Panc1 (cell line): ENCODE measurements at regions not wholly inside any gene's neighbourhood (a gene's known extent, or its start where the extent isn't known, plus 50 kb on each side); places are given as distances from the start of the nearest gene placed in this dataset.

Source experiments
- POLR2AphosphoS5 ChIP-seq: IDR thresholded peaks from 2 replicates; pipeline ENCODE4 v1.6.1; 2012; ENCODE audit warnings: mild to moderate bottlenecking, low read depth, low read length, moderate library complexity
- SIN3A ChIP-seq: IDR thresholded peaks from 2 replicates; pipeline ENCODE4 v1.6.1; 2012; ENCODE audit warnings: low read depth, mild to moderate bottlenecking, low read length, moderate library complexity, borderline replicate concordance; ENCODE audit not compliant: insufficient read depth
- TCF7L2 ChIP-seq: IDR thresholded peaks from 2 replicates; pipeline ENCODE4 v1.6.1; 2011; ENCODE audit warnings: mild to moderate bottlenecking, low read depth, low read length, inconsistent platforms
- TF ChIP-seq, protein P1 (sequence below): fragments of 450-650 bp; IDR thresholded peaks from 2 replicates; pipeline ENCODE4 v1.5.1; 2017; ENCODE audit warnings: mild to moderate bottlenecking
- TF ChIP-seq, protein P2 (sequence below), 2 experiments: IDR thresholded peaks; 2 replicates each; pipeline ENCODE4 v1.6.1; 2011 to 2012; ENCODE audit warnings: low read depth in 2 of 2, control low read depth in 1 of 2, low read length in 1 of 2, mild to moderate bottlenecking in 1 of 2, moderate library complexity in 1 of 2; ENCODE audit not compliant: insufficient read depth in 1 of 2

DNA sequence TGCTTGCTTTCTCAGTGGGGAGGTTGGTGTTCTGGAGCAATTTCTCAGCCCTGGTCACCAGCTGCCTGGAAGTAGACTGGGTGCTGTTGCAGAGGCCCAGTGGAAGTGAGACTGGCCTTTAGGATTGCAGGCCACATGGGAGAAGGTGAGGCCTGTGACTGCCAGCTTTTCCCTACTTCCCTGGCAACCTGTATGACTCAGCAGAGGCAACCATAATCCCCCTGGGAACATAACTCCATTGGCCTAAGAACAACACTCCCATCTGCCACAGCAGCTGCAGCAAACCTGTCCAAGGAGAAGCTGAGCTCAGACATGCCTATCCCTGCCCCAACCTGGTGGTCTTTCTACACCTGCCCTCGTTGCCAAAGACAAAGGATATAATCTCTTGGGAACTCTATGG is 473.5 kb upstream of the SPTLC3 start:
- TF ChIP-seq, protein P1, sequence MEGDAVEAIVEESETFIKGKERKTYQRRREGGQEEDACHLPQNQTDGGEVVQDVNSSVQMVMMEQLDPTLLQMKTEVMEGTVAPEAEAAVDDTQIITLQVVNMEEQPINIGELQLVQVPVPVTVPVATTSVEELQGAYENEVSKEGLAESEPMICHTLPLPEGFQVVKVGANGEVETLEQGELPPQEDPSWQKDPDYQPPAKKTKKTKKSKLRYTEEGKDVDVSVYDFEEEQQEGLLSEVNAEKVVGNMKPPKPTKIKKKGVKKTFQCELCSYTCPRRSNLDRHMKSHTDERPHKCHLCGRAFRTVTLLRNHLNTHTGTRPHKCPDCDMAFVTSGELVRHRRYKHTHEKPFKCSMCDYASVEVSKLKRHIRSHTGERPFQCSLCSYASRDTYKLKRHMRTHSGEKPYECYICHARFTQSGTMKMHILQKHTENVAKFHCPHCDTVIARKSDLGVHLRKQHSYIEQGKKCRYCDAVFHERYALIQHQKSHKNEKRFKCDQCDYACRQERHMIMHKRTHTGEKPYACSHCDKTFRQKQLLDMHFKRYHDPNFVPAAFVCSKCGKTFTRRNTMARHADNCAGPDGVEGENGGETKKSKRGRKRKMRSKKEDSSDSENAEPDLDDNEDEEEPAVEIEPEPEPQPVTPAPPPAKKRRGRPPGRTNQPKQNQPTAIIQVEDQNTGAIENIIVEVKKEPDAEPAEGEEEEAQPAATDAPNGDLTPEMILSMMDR = no peak
- TF ChIP-seq POLR2AphosphoS5 (no peak), TCF7L2 (no peak), SIN3A (no peak)
- TF ChIP-seq, protein P2, sequence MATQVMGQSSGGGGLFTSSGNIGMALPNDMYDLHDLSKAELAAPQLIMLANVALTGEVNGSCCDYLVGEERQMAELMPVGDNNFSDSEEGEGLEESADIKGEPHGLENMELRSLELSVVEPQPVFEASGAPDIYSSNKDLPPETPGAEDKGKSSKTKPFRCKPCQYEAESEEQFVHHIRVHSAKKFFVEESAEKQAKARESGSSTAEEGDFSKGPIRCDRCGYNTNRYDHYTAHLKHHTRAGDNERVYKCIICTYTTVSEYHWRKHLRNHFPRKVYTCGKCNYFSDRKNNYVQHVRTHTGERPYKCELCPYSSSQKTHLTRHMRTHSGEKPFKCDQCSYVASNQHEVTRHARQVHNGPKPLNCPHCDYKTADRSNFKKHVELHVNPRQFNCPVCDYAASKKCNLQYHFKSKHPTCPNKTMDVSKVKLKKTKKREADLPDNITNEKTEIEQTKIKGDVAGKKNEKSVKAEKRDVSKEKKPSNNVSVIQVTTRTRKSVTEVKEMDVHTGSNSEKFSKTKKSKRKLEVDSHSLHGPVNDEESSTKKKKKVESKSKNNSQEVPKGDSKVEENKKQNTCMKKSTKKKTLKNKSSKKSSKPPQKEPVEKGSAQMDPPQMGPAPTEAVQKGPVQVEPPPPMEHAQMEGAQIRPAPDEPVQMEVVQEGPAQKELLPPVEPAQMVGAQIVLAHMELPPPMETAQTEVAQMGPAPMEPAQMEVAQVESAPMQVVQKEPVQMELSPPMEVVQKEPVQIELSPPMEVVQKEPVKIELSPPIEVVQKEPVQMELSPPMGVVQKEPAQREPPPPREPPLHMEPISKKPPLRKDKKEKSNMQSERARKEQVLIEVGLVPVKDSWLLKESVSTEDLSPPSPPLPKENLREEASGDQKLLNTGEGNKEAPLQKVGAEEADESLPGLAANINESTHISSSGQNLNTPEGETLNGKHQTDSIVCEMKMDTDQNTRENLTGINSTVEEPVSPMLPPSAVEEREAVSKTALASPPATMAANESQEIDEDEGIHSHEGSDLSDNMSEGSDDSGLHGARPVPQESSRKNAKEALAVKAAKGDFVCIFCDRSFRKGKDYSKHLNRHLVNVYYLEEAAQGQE (IDR thresholded peaks at IDR 0.05; ENCODE audit: insufficient read depth in 1 of 2, low read depth in 2 of 2, low read length in 1 of 2) = no peak
